GM04504 (cell line): ENCODE measurements at regions not wholly inside any gene's neighbourhood (a gene's known extent, or its start where the extent isn't known, plus 50 kb on each side); places are given as distances from the start of the nearest gene placed in this dataset.

ENCODE experiments used
- DNase-seq: peaks from one replicate; pipeline ENCODE4 v3.0.0-alpha.2; 2012; ENCODE audit warnings: low read depth

DNA sequence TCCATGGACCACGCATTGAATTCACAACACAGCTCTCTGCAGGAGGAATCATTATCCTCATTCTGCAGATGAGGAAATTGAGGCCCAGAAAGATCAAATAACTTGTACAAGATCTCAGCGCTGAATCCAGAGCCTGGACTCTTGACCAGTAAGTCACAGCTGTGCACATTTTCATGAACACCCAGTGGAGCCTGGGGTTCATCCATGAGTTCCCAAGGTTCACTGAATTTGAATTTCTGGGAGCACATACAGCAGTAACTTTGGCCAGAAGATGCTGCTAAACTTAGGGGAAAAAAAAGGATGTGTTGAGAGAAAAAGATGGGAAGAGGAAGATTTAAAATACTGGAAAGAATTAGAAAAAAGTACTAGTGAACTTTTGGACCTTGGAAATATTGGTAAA, 218.7 kb upstream of the PPARGC1A start:
- no peak for DNase-seq

DNA sequence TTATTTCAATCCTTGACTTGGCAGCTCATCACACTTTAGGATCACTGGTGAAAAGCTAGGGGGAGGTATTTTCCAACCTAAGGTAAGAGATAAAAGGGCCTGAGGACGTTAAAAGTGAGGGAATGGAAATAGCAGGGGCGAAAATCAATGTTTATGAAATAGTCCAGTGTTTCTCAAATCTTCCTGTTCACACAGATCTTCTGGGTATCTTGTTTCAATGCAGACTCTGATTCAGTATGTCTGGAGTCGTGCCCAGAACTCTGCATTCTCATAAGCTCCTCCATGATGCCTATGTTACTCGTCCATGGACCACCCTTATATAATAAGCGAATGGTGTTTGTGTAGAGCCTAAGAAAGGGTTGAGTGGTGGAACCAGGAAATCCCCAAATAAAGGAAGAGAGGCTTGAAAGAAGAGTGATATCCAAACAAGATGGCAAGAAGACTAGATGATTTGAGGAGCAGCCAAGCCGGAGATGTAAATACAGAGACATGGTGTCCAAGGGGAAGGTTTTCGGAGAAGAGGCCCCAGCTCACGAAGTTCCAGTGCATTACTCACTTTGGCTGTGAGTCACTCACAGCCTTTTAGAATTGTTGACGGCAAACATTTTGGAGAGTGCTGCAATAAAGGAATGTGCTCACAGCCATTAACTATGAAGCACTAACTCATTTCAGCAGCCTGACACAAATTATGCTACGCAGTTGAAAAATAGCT, 215.6 kb upstream of the PPARGC1A start:
- peak; percentile 87 for DNase-seq

DNA sequence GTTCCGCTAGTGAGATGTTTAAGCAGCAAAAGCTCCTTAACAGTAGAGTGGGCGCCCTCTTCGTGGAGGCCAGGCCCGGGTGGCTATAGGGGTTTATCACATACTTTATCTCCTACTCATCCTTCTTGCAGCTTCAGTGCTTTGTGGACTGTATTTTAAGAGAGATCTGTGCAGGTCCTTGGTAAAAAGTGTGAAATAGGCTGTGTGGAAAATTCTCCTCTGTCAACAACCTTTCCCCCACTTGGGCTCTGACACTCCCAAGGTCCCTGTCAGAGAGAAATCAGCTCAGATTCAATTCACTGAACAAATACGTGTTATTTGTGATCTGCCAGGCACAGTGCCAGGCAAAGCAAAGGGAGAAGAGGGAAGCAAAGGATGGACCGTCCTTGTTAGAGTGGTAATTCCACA, 214.3 kb upstream of the PPARGC1A start:
- DNase-seq = no peak

DNA sequence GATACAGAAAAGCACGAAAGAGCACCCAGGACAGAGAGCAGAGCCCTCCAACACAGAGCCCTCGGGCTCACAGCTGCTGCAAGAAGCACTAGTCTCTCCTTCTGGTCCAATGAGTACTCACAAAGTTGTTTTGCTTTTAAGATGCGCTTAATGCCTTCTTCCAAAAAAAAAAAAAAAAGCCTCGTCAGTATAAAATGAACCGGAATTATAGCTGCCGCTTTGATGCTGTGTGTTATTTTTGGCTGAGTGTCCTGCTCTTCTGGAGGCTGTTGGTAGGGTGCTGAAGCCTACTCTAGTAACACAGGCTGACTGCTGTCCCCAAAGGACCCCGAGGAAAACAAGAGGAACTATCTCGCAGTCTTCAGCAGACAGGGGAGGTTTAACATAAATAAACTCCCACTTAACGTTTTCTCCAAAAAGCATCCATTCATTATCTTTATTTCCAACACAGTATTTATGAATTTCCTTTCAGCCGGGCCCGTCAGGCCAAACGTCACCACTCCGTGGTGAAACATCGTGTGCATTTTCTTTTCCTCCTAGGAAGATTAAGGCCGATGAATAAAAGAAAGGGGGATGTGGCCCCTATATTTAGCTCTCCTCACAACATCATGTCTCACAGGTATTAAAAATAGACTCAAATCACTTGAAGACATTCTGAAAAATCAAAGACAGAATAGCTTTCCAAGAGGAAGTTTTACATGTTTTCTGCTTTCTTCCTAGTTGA, 213.7 kb upstream of the PPARGC1A start:
- no peak for DNase-seq

DNA sequence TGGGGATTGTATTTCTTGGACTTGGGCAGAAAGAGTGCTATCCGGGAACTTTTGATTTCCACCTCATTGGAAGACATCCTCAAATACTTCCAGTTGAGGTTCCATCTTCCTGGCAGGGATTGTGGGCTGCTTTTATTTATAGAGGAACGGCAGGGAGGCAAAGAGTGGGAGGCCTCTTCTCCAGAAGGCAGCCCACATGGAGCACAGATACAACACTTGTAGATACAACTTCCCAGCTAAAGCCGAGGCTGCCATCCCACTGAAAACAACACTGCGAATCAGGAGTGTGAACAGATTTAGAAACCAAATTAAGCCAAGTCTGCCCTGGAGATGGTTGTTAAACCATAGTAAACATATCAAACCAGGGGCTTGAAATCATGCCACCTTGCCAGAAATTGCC, 212.8 kb upstream of the PPARGC1A start:
- DNase-seq = no peak

- DNase-seq = no peak
Observed at GRCh38 chr4:24096603-24097002, 206.8 kb upstream of the PPARGC1A start.

DNA sequence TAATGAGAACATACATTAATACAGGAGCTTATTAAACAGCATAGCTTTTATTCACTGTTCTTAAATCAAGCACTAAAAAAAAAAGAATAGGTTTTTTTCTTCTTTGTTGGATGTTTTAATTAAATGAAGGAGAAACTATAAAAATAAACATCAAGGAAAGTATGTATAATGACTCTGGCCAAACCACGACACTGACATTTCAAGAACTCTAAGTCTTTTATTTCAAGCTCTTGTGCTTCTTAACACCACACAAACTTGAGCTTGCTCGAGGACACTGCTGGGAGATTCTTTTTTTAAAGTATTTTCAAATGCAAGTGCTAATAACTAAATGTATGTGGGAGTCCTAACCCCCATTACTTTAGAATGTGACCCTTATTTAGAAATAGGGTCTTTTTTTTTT, 204.9 kb upstream of the PPARGC1A start:
- no peak for DNase-seq

DNA sequence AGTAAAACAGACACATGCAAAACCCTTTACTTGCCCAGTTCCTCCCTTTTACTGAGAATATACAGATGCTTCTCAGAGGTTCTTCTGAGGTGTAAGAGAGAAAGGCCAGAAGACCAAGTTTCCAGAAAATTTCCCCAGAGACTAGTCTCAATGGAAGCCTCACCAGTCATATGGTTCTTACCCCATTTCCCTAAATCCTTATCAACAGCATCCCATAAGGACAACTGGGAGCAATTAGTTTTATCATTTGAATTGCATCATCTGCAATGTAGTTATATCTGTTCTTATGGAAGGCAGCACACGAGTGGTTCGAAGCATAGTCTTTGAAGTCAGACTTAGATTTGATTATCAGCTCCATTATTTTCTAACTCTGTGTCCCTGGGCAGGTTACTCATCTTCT, 203.6 kb upstream of the PPARGC1A start:
- no peak for DNase-seq

- DNase-seq = no peak
Observed at GRCh38 chr4:24091639-24092233, 201.9 kb upstream of the PPARGC1A start.

GRCh38 chr4:24089851-24090534, 200.1 kb upstream of the PPARGC1A start:
- no peak for DNase-seq

DNA sequence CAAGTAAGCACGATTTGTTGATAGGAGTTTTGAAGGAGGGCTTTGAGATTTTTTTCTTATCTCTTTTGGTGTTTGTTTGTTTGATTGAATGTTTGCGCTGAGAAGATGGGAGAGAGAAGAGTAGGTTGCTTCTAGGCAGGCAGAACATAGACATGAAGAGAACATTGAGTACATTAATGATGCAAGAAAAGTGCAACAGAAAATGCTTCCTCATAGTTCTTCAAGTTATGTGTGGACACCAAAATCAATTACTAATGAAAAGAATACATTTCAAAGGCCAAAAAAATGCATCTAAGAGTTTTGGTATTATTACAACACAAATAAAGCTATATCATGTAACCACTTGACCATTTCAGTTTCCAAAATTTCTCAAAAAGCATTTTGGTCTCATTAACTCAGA, 191.0 kb upstream of the PPARGC1A start:
- DNase-seq = no peak

DNA sequence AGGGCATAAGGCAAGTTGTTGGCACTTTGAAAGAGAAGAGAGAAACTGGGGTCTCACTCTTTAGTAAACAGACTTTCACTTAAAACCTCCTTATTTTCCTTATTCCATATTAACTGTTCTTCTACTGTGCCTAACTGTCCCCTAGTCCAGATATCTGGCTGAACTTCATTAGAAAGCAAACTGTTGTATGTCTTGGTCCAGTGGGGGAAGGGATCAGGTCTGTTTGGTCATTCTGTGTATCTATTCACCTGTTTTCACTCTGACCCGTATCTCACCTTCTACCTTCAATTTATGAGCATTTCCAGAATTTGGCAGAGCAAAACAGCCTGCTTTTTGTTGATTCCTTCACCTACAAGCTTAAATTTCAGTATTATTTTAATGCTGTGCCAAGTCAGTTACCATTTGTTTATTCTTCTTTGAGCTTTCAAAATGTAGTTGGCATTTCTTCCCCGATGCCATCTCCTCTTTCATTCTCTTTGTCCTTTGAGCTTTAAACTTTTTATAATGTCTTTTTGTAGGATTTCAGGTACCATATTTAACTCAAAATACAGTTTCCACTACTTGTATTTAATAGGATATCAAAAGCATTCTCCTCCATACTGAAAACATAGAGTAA, 188.6 kb upstream of the PPARGC1A start:
- no peak for DNase-seq

DNA sequence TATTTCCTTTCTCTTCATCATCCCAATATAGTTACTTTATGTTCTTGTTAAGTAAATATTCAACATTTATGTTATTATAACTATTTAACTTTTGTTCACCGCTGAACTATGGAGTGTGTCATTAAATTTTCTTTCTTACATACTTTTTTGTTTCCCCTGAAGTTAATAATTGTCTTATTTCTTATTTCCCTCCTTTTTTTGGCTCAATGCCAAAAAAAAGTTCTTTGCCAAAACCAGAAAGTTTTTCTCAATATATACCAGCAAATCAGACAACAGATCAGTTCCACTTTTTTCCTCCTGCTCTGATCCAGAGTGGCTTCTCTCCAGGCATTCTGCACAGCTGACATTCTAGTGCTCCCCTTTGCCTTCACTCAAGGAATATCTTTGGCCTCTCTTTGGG, 187.0 kb upstream of the PPARGC1A start:
- DNase-seq = no peak

DNA sequence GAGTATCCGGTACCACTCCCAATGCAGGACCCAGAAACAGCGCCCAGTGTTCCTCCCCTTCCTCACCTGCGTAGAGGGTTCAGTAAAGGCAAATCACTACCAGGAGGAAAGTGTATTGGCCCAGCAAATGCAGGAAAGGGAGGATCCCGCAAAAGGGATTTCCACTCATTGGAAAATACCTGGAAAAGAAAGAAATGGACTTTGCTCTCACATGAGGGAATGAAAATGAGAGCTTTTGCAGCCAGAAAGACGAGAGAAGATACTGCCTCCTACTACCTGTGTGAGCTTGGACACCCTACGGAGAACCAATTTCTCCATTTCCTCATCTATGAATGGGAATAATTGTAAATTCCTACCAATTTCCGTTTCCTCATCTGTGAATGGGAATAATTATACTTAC, 184.1 kb upstream of the PPARGC1A start:
- DNase-seq = no peak

GRCh38 chr4:24071612-24072372, 181.9 kb upstream of the PPARGC1A start:
- DNase-seq = no peak

- DNase-seq = peak; percentile 19
Observed at GRCh38 chr4:24070117-24070516, 180.3 kb upstream of the PPARGC1A start.

- DNase-seq = no peak
Observed at GRCh38 chr4:24067367-24068193, 177.7 kb upstream of the PPARGC1A start.

DNA sequence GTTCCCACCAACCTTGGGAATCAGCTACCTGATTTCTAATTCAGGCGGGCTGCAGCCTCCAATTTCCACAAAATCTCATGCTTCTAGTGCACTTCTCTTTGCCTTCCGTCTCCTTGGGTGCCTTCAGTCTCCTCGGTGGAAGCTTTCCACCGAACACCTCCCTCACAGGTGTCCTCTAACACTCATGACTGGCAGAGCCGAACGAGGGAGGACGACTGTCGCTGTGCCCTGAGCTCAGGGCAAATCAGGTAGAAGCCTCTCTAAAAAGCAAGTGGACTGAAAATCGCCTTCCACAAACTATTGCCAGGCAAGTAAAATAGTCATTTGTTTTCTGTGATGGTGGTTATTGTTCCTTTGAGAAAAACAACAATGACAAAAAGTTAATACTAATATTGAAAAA, 176.1 kb upstream of the PPARGC1A start:
- no peak for DNase-seq

GRCh38 chr4:24063731-24064130, 173.9 kb upstream of the PPARGC1A start:
- no peak for DNase-seq

GRCh38 chr4:24060932-24061331, 171.1 kb upstream of the PPARGC1A start:
- DNase-seq = no peak

DNA sequence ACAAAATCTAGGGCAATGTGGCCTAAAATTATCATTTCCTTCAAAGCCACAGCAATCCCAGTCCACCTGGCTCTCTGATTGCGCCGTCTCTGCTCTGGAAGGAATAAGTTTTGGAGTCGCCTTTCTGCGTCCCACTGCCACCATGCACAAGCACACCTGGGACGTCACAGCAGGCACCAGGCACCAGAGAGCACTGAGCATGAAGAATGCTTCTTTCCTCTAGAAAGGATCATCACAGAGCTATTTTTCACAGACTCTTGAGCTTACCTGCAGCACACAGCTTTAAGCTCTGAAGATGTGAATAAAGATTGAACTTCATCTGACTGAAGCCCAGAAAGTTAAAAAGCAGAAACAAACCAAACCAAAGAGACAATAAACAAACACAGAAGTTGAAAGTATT, 170.0 kb upstream of the PPARGC1A start:
- DNase-seq = no peak
